HG03469 (cell line): ENCODE measurements at regions not wholly inside any gene's neighbourhood (a gene's known extent, or its start where the extent isn't known, plus 50 kb on each side); places are given as distances from the start of the nearest gene placed in this dataset.
"Not testable (repeated sequence)": the region's sequence is repeated elsewhere in the genome, so short reads cannot be mapped to it uniquely, and the experiment has no call there.

ENCODE experiments used
- ATAC-seq: cut with Tn5 transposase; IDR thresholded peaks from one replicate; pipeline ENCODE4 v1.9.1; 2021; ENCODE audit warnings: mild to moderate bottlenecking, moderate library complexity, moderate number of reproducible peaks; ENCODE audit not compliant: unreplicated experiment

DNA sequence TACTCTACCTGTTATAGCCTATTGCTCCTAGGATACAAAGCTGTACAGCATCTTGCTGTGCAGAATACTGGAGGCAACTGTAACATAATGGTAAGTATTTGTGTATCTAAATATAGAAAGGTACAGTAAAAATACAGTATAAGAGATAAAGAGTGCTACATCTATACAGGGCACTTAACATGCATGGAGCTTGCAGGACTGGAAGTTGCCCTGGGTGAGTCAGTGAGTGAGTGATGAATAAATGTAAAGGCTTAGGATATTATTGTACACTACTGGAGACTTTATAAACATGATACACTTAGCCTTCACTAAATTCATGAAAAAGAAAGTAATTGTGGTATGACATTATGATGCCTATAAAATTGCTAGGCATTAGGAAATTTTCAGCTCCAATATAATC is 65.5 kb upstream of the OSMR start:
- ATAC-seq = no peak

- no peak for ATAC-seq
Measured at GRCh38 chr5:38780945-38781344, 64.9 kb upstream of the OSMR start.

DNA sequence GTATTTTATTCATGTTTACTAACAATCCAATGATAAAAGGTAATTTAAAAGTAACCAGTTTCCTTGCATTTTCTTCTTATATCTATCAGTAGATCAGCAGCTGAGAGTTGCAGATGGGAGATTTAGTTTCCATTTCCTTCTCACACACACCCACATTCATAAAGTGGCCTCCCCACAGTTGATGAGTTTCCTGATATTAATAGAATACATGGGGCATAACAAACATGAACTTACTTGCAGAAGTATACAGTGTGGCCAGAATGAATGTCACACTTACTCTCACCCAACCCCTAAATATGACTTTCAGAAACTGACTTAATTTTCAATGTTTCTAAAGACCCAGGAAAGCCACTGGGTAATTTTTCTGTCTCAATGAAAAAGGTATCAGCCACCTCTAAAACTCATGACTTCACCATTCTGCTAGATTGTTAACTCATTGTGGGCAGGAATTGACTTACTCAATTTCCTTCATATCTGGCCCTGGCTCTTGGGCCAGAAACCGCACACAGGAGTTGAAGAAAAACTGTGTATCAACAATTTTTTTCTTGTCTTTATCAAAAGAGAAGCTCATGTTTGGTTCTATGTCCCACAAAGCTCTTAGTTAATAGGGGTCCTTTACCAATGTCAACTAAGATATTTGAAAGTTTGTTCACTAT is 63.5 kb upstream of the OSMR start:
- peak; percentile 62 for ATAC-seq

GRCh38 chr5:38783011-38783561 is 62.7 kb upstream of the OSMR start:
- ATAC-seq = no peak

DNA sequence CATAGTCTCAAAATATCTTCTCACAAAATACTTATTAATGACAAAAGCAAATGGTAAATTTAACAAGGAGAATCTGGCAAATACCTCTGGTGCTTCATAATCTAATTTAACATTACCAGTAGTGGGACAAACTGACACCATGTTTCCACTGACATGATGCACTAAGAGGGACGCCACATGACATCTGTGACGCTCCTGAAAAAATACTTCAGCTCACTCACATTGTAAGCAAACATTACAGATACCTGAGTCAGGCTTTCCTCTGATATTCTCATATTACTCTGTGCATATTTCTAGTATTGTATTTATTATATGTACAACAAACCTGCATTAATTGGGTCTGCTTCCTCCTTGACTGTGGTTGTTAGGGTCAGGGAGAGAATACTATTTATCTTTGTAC is 56.7 kb upstream of the OSMR start:
- ATAC-seq = no peak

DNA sequence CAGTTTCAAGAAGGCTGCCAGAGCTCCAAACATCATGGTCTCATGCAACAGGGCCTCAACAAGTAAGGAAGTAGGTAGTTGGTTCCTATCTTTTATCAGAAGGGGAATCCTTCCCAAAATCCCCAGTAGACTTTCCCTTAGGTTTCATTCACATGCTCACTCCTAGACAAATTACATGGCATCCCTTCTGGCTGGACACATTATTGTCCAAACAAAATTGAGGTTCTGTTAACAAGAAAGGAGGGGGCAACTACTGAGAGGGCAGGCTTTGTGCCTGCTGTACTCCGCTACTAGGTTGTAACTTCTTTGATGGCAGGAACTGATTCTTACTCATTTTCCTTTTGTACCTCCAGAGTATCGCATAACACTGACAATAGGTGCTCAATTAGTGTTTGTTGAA is 56.0 kb upstream of the OSMR start:
- no peak for ATAC-seq

DNA sequence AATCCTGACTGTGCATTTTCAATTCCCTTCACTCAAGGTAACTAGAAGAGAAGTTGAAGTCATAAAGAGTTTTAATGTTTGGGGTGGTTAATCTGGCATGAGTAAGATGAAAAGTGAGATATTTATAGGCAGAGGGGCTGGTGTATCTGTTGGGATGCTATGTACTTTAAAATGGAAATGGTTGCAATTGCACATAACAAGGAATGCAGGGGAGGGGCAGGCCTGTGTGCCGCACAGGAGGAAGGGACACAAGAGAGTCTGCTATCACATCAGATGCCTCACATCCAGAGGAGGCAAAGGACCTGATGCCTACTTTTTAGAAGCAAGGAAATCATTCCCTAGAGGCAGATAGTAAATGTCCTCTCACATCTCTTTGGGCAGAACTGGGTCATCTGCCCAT is 55.5 kb upstream of the OSMR start:
- no peak for ATAC-seq

DNA sequence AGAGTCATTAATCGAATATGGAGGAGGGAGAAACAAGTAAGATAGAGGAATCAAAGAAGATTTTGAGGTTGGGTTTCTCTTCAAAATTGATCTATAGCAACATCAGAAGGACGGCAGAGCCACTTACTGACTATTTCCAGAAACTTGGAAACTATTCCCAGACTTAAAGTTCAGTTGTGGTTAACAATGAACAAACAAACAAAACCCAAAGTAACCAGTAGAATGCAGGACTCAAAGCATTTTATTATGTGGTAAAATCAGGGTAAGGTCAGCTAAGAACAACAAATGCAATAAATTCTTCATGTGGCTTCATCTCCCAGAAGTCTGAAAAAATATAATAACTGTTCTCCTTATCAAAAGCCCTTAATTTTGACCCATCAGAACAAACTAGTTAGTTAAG is 54.9 kb upstream of the OSMR start:
- ATAC-seq = no peak

GRCh38 chr5:38793099-38793498 is 52.7 kb upstream of the OSMR start:
- ATAC-seq = no peak

DNA sequence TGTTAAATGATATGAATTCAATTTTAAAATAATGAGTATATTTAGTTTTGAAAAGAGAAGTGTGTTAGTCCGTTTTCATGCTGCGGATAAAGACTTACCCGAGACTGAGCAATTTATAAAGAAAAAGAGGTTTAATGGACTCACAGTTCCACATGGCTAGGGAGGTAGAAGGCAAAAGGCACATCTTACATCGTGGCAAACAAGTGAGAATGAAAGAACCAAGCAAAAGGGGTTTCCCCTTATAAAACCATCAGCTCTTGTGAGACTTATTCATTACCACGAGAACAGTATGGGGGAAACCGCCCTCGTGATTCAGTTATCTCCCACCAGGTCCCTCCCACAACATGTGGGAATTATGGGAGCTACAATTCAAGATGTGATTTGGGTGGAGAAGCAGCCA is 51.8 kb upstream of the OSMR start:
- not testable (repeated sequence) for ATAC-seq

GRCh38 chr5:38794986-38795385 is 50.8 kb upstream of the OSMR start:
- no peak for ATAC-seq

- no peak for ATAC-seq
Measured at GRCh38 chr5:38795986-38796741, 49.6 kb upstream of the OSMR start.
